Tibial artery (tissue), 4 donors: ENCODE measurements at regions not wholly inside any gene's neighbourhood (a gene's known extent, or its start where the extent isn't known, plus 50 kb on each side); places are given as distances from the start of the nearest gene placed in this dataset.

Experiments
- DNase-seq, 2 donors: peaks; one replicate each; pipeline ENCODE4 v3.0.0-alpha.2; 2019
- H3K27ac ChIP-seq, 2 donors: fragments of 200-600 bp; sonication (generic) in 1 of 2; 1 replicate in 1 of 2; 2 replicates in 1 of 2; pipeline ENCODE4 v1.5.1; 2018 to 2019; ENCODE audit warnings: mild to moderate bottlenecking in 1 of 2
- H3K27me3 ChIP-seq, 2 donors: fragments of 200-600 bp; sonication (generic) in 1 of 2; one replicate each; pipeline versions ENCODE4 v1.5.1 to v1.6.0; 2016 to 2019
- H3K36me3 ChIP-seq, 3 donors: fragments of 200-600 bp; sonication (generic) in 2 of 3; one replicate each; pipeline ENCODE4 v1.5.1; 2016 to 2019; ENCODE audit warnings: mild to moderate bottlenecking in 2 of 3
- H3K4me1 ChIP-seq, 4 donors: fragments of 200-600 bp; sonication (generic) in 2 of 4; 1 replicate in 3 of 4; 2 replicates in 1 of 4; pipeline ENCODE4 v1.5.1; 2016 to 2019
- H3K4me3 ChIP-seq, 2 donors: fragments of 200-600 bp; sonication (generic) in 1 of 2; 1 replicate in 1 of 2; 2 replicates in 1 of 2; pipeline ENCODE4 v1.5.1; 2018 to 2019; ENCODE audit warnings: mild to moderate bottlenecking in 2 of 2
- H3K9me3 ChIP-seq, 3 donors: fragments of 200-600 bp; sonication (generic) in 1 of 3; one replicate each; pipeline ENCODE4 v1.5.1; 2016 to 2019
- CTCF ChIP-seq, 2 experiments: fragments of 200-600 bp in 1 of 2; fragments of 450-650 bp in 1 of 2; IDR thresholded peaks; one replicate each; pipeline ENCODE4 v1.5.1; 2017 to 2019; ENCODE audit warnings: antibody characterized with exemption in 2 of 2, mild to moderate bottlenecking in 1 of 2, moderate library complexity in 1 of 2
- intact Hi-C: fragments of 100-400 bp; cut with DNase I; formaldehyde crosslinking; loops from one replicate; pipeline ENCODE4 v1.15.0; 2023; ENCODE audit warnings: low total_unique reads

GRCh38 chr11:112748252-112748651 is 213.0 kb upstream of the NCAM1 start:
- H3K4me3 ChIP-seq: no peak overlapping the region

DNA sequence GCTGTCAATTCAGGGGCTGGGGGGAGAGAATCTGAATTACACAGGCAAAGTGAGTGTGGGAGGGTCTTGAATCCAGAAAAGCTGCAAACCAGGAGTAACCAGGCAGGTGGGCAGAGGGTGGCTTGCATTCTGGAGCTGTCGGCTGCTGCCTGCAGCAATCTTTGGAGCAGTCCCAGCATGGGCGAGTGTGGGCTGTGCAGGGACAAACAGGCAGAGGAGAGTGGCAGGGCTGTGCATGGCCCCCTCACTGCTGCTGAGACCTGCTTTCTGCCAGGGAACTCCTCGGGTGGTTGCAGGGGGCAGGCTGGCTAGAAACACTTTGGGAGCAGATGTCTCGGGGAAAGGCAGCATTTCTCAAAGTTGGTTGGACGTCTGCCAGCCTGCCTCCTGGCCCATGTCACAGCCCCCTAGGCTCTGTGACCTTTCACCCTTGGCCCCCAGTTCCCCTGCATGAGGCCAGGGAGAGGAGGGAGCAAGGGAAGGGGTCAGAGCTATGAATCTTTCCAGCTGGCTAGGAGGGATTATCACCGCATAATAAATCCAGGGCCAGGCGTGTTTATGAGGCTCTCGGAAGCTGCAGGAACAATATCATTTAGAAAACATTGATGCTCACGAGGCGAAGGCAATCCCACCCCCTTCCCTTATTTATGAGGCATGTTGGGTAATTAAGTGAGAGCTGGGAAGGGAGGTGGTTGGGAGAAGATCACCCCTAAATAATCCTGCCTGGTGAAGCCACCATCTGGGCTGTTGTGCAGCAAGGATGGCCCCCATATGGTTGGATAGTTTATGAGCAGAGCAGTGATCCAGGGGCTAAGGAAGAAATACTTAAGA is 212.3 kb upstream of the NCAM1 start:
- no peak for TF ChIP-seq CTCF (IDR thresholded peaks at IDR 0.05)
- no peak for DNase-seq
- H3K27me3 ChIP-seq: peaks cover 0 to 22% of the 10 kb centered on the region in 2 donors
- no peaks in the 10 kb centered on the region for H3K36me3 ChIP-seq
- no peak overlapping the region for H3K27ac ChIP-seq
- intact Hi-C loops: no loop called here
- no peaks in the 10 kb centered on the region for H3K4me1 ChIP-seq
- H3K4me3 ChIP-seq: no peak overlapping the region
- no peaks in the 10 kb centered on the region for H3K9me3 ChIP-seq

More at GRCh38 chr11:112748252-112748651, 213.0 kb upstream of the NCAM1 start:
- intact Hi-C loops: no loop called here
- Histone ChIP-seq H3K27me3 (peaks cover 0 to 22% of the 10 kb centered on the region in 2 donors), H3K27ac (no peak overlapping the region), H3K4me1 (no peaks in the 10 kb centered on the region), H3K36me3 (no peaks in the 10 kb centered on the region), H3K9me3 (no peaks in the 10 kb centered on the region)
- no peak for DNase-seq
- no peak for TF ChIP-seq CTCF (IDR thresholded peaks at IDR 0.05)

DNA sequence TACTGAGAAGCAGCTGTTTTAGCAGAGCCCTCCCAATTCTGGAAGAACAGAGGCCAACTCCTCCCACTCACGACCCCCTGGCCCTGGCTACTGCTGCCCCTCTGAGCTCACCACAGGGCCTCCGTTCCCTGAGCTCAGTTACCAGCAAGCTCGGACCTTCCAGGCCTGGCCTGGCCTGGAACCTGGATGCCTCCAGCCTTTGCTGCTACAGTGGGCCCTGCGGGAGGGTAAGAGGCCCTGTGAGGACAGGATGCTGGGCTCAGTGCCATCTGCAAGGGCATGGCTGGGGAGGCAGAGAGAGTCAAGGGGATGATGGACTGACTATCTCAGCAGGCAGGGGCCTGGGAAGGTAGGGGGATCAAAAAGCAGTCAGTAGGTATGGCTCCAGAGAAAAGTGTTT is 209.9 kb upstream of the NCAM1 start:
- no peak for DNase-seq
- H3K9me3 ChIP-seq: no peaks in the 10 kb centered on the region
- H3K4me1 ChIP-seq: no peaks in the 10 kb centered on the region
- H3K27me3 ChIP-seq: peaks cover 0 to 5% of the 10 kb centered on the region in 2 donors
- no peaks in the 10 kb centered on the region for H3K36me3 ChIP-seq
- intact Hi-C loops: no loop called here
- TF ChIP-seq CTCF (IDR thresholded peaks at IDR 0.05): no peak
- no peak overlapping the region for H3K4me3 ChIP-seq
- no peak overlapping the region for H3K27ac ChIP-seq

- intact Hi-C loops: no loop called here
- DNase-seq: no peak
- Histone ChIP-seq H3K4me1 (peaks cover 0 to 3% (median 0%) of the 10 kb centered on the region in 4 donors), H3K4me3 (no peak overlapping the region), H3K27me3 (peaks cover 0 to under 1% of the 10 kb centered on the region in 2 donors), H3K36me3 (no peaks in the 10 kb centered on the region), H3K9me3 (no peaks in the 10 kb centered on the region), H3K27ac (no peak overlapping the region)
- no peak for TF ChIP-seq CTCF (IDR thresholded peaks at IDR 0.05)
These were observed 209.4 kb upstream of the NCAM1 start for GRCh38 chr11:112751772-112752171.

DNA sequence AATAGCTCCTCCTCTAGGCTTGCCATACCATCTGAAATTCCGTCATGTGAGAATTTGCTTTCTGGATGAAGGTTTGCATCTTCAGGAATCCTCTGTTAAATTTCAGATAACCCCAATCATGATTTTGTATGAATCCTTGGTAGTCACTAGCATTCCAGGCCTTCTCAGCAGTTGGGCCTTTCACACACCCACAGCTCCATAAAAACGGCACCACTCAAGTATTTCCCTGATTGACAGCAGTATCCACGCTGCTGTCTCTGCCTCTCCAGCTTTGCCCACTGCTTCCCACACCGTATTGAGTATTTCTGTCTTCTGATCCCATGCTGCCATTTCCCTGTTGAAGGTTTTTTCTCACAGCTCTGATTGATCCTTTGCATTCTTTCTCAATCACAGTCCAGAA is 208.7 kb upstream of the NCAM1 start:
- Histone ChIP-seq H3K9me3 (no peaks in the 10 kb centered on the region), H3K27me3 (no peaks in the 10 kb centered on the region), H3K36me3 (no peaks in the 10 kb centered on the region), H3K4me1 (peaks cover 0 to 10% (median 0%) of the 10 kb centered on the region in 4 donors), H3K27ac (no peak overlapping the region), H3K4me3 (no peak overlapping the region)
- no peak for DNase-seq
- intact Hi-C loops: no loop called here
- TF ChIP-seq CTCF (IDR thresholded peaks at IDR 0.05): no peak
